ENCODE measurements at regions not wholly inside any gene's neighbourhood (a gene's known extent, or its start where the extent isn't known, plus 50 kb on each side); places are given as distances from the start of the nearest gene placed in this dataset.

DNA sequence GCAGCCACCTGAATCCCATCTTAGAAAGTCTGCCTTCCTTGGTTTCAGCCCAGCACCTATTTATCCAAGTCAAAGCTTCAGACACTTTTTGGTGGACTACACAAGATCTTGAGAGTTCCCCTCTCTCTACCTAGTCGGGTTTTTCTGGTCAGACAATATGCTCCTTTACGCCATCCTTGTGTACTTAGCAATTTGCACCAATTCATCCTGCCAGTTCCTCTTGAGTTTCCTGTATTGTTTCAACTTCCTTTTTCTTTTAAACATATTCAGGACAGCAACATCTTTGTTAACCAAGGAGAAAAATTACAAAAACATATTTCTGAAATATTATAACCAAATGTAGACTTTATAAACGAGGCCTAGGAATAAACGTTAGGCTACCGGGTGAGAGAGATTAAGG, 368.2 kb upstream of the CADM1 start:
- no peak for DNase-seq

DNA sequence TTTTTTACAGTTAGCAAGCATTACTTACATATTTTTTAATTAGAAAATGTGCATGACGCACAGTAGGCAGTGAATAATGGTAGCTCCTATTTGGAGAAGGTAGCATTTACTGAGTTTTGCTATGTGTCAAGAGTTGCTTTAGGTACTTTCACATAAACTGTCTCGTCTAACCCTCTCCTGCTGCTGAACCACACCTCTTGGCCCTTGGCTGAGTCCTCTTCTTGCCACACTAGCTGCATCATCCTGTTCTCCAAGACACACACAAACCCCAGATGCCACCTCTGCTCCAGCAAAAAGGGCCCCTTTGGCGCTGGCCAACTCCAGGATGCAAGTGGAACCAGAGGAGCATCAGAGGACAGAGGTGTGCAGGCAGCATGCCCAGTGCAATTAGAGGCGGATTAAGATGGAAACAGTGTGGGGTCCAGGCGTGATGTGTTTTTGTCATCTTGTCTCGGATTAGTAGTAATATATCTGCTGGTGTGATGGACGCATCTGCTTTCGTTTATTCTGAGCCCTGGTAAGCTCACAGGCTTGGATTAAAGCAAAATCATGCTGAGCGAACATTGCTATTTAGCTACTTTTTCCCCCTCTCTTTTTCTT, 367.0 kb upstream of the CADM1 start:
- no peak for DNase-seq

DNA sequence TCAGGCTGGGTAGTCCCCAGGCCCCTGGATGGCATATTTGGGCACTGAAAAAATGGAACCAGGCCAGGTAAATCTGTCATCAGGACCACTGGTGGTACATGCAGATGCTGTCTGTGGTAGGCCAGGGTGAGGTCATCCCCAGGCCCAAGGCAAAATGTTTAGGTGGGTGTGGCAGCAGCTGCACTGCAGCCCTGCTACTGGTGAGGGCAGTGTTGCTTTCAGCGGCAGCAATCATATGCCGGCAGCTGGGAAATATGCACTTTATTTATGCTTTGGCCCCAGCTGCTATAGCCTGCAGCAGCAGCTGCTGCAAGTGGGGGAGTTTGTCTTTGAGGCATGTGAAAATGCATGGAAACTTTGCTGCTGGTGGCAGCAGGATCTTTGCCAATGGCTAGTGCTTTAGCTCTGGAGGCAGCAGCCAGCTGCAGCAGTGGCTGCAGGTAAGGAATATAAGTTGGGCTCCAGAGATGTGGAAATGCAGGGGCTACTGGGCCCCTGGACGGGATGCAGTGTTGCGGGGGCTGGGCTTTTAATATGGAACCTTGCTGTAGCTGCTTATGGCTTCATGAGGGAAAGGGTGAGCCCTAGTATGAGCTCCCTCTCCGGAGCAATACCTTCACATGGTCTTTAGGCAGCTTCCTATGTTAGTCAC, 365.7 kb upstream of the CADM1 start:
- no peak for DNase-seq

DNA sequence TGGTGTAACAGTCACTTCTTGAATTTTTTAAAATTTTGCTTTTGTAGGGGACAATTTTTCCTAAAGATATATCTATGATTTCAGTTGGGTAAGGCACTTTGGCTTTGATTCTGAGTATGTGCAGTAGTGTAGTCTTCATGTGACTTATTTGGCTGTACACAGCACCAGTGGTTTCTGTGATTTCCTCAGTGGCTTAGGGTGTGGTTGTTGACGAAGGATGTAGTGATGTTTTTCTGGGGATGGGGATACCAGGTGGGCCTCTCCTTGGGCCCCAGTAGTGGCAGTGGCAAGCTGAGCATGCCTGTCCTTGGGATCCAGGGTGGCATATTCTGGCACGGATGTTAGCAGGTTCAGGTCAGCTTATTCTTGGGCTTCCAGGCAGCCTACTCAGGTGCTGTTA, 364.9 kb upstream of the CADM1 start:
- DNase-seq: no peak

DNA sequence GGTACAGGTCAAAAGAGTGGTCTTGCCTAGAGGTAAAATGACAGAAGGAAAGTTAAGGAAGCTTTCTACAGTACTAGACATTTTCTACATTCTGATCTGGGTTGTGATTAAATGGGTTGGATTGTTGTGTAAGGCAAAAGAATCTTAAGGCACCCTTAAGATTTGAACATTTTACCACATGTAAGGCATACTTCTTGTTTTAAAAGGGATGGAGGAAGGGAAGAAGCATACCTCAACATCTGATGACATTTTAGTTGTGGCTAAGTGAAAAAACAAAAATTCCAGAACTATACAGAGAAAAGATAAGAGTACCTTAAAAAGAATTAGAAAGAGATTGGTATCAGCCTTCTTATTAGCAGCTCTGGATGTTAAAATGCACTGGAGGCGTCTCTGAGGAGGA, 356.0 kb upstream of the CADM1 start:
- no peak for DNase-seq

DNA sequence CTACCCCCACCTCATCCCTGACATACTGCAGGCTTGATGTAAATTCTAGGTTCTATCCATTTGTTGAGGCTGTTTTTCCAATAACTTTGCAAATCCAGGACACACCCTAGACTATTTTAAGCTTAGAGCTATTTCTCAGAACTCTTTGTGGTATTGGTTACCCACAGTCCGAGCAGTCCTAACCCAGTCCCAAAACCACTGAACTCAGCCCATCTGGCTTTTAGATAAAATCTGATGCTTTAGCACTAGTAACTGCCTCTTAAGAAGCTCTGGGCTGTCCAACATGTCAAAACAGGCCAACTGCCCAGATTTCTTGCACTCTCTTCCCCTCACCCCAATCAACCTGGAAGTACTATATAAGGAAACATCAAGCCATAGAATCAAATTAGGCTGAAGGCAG, 344.4 kb upstream of the CADM1 start:
- no peak for DNase-seq

GRCh38 chr11:115848080-115848479, 343.9 kb upstream of the CADM1 start:
- DNase-seq: no peak

DNA sequence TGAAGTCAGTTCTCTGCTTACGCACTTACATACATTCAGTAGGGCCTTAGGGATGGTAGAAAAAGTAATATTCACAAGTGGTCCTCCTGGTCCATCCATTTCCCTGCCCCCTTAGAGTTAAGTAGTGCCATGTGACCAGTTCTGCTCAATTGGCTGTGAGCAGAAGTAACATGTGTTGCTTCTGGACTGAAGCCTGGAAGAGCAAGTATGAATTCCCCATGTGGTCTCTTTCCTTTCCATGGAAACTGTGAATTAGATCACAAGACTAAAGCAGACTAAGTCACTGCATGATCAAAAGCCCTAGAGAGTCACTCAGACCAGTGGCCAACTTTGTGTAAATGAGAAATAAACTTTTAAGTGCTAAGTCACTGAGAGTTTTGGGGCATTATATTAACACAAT, 341.7 kb upstream of the CADM1 start:
- DNase-seq: no peak

- DNase-seq: no peak
These were observed 339.5 kb upstream of the CADM1 start for GRCh38 chr11:115843685-115844084.

GRCh38 chr11:115843111-115843510, 338.9 kb upstream of the CADM1 start:
- no peak for DNase-seq

- DNase-seq: no peak
These were observed 315.8 kb upstream of the CADM1 start for GRCh38 chr11:115820026-115820425.

- no peak for DNase-seq
These were observed 314.8 kb upstream of the CADM1 start for GRCh38 chr11:115819014-115819413.

DNA sequence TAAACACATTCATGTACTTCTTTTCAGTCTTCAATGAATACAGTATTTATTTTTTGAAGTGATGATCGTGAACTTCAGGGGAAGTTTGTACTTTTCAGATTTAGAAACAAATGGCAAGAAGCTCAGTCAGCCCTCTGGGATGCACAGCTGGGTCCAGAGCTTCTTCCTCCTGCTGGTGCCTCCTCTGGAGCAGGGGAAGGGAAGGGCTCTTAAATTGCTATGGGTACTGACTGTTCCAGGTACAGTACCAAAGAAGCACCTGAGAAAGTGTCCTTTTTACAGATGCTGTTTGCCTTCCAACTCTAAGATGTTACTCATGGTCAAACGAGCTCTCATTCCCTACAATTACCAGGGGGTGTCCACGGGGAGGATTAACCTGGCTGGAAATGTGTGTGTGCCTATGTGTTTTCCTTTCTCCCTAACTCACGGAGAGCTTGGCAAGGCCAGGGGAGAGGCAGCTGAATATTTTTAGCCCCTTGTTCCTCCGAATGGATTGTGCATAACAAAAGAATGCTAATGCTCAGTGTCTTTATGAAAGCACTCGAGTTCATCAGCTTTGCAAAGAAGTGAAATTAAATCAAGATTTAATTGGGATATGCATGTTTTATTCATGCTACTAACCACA, 313.7 kb upstream of the CADM1 start:
- no peak for DNase-seq

- no peak for DNase-seq
These were observed 304.2 kb upstream of the CADM1 start for GRCh38 chr11:115808351-115808940.

DNA sequence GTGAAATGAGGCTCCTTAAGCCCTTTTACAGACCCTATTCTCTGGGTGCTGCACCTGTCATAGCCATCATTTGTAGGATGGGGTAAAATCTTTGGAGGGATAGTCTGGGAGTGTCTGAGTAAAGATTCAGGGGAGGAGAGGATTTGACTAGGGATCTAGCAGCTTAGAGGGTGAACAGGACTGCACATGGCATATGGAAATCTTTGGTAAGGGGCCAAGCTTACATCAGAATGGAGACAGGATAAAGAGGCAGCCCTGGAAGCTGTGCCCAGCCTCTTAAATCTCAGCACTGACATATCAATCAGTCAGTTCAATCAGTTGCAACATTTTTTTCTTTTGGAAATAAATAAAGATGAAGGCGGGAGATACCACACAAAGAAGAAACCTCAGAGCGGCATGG, 301.8 kb upstream of the CADM1 start:
- no peak for DNase-seq

GRCh38 chr11:115803073-115803740, 299.0 kb upstream of the CADM1 start:
- no peak for DNase-seq

- no peak for DNase-seq
These were observed 298.4 kb upstream of the CADM1 start for GRCh38 chr11:115802641-115803040.

- no peak for DNase-seq
These were observed 288.7 kb upstream of the CADM1 start for GRCh38 chr11:115792903-115793302.

DNA sequence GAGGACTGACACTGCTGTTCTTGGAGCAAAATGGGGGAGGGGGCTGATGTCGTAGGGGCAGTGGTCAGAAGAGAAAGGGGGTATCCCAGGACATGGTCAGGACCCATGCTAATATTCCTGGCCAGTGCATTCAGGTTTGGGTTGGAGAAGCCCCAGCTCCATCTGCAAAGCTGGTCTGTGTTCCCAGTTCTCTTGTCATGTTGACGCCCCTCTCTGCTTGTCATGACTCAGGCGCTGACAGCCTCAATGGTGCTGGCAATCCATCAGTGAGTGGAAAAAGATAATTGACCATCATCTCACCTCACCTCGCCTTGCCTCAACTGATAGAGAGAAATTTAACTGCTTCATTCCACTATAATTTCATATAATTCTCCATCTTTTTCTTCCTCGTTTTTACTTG, 283.1 kb upstream of the CADM1 start:
- DNase-seq: no peak

DNA sequence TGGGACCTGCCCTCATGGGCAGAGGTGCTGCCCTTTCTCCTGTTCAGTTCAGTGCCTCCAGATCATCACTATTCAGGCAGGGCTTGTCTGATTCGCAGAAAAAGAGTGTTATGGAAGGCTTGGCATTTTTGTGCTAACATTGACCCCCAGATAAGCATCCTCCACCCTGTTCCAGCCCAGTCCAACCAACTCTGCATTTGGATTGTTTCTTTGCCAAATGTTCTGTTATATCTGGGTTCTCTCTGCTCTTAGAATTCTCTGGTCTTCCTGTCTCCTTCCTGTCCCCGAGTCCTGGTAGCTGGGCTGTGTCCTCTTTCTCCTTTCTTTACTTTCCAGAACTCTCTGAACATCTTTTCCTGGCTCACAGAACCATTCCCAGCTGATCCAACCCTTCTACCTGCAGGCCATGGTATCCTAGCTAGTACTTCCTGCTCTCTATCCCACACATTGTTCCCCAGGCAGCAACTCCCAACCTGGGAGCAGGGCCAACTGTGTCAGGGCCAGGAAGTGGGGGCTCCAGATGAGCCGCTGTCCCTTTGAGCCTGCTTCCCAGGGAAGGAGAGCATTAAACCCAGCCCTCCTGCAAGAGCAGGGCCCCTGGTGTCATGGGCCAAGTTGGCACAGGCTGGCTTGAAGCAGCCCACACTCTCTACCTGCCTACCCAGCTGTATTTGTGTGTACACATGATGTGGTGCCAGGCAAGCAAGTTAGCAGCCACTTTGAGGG, 280.7 kb upstream of the CADM1 start:
- DNase-seq: no peak

DNA sequence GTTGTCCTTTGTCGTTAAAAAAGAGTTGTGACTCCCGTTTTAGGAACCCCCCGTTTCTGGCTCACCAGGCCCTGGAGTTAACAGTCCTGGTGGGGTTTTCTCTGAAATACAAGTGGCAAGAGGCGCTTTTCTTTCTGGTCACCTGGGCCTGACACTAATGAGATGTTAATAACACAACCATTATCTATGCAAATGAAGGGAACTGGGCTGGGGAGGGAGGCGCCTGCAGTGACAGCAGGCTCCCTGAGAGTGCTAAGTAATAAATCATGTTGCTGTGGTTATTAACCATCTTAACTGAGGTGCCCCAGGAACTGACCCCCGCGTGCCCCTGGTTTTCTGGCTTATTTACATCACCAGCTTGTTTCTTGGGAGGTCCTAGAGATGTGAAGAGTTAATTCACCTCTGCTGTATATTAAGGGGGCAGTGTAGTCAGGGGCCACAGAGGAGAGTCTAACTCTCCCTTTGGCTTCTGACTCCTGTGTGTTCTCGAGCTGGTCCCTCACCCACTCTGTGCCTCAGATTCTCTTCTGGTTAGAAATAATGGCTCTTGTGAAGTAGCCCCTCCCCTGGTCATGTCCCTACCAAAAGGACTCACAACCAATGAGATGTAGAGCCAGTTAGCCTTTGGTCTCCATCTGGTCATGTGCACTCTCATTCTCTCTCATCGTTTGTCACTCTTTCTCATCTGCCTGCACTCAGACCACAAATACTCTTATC, 276.6 kb upstream of the CADM1 start:
- no peak for DNase-seq

DNA sequence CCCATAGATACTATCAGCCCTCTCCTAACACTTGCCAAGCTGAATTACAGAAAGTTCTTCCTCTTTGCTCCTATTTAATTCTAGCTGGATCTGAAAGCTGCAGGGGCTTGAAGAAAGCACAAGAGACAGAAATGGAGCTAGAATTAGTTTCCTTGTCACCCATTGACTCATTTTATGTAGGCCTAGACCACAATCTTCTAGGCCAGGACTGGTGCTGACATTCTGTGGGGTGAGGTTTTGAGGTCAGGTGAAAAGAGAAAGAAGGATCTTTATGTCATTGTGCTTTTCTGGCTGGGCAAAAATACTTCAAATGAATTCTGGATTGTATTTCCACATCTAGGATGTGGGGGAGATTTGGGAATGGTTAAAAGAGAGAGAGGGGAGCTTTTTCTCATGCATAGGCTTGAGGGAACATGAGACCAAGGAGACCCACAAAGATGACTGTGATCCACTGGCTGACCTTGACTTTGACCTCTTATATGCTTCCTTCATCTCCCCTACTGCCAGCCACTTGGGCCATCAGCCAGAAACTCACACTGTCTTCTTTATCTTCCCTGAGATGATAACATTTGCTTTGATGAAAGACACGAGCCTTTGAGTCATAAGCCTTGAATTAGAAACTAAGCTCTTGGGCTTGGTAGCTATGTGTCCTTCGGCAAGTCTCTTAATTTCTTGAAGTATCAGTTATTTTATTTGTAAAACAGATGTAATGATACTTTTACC, 274.9 kb upstream of the CADM1 start:
- no peak for DNase-seq

Data from activated T-cell treated with anti-CD3 and anti-CD28 coated beads for 4 hours (primary cell).